ENCODE measurements at regions not wholly inside any gene's neighbourhood (a gene's known extent, or its start where the extent isn't known, plus 50 kb on each side); places are given as distances from the start of the nearest gene placed in this dataset.

GRCh38 chr6:99132026-99132635 lies 184.4 kb upstream of the FBXL4 start:
- no peak for TF ChIP-seq CTCF (conservative IDR thresholded peaks at IDR 0.05; ENCODE audit: low read depth)
- DNase-seq (ENCODE audit: low spot score): no peak
- POLR2A ChIA-PET (ENCODE audit: low non-redundant PET): no interaction called here
- H3K27ac ChIP-seq: no peak overlapping the region
- CTCF ChIA-PET: interaction anchor here (0.5 to 0.7 kb wide), 4 partner anchors 41 to 794 kb away, joined by 3 to 4 read pairs (median 3); no protein-coding TSS in a partner anchor

- CTCF ChIA-PET: interaction anchor here (0.6 to 0.7 kb wide), 3 partner anchors 315 to 793 kb away, joined by 3 to 4 read pairs (median 3); no protein-coding TSS in a partner anchor
- no peak for DNase-seq (ENCODE audit: low spot score)
- POLR2A ChIA-PET (ENCODE audit: low non-redundant PET): no interaction called here
- H3K27ac ChIP-seq: no peak overlapping the region
- TF ChIP-seq CTCF (conservative IDR thresholded peaks at IDR 0.05; ENCODE audit: low read depth): no peak
Measured at GRCh38 chr6:99130897-99131873, 183.4 kb upstream of the FBXL4 start.

- no peak for TF ChIP-seq CTCF (conservative IDR thresholded peaks at IDR 0.05; ENCODE audit: low read depth)
- no peak for DNase-seq (ENCODE audit: low spot score)
- H3K27ac ChIP-seq: no peak overlapping the region
- POLR2A ChIA-PET (ENCODE audit: low non-redundant PET): no interaction called here
- CTCF ChIA-PET: no interaction called here
Measured at GRCh38 chr6:99129835-99130234, 182.1 kb upstream of the FBXL4 start.

GRCh38 chr6:99121748-99122147 lies 174.0 kb upstream of the FBXL4 start:
- DNase-seq (ENCODE audit: low spot score): peak; percentile 13
- H3K27ac ChIP-seq: no peak overlapping the region
- POLR2A ChIA-PET (ENCODE audit: low non-redundant PET): no interaction called here
- TF ChIP-seq CTCF (conservative IDR thresholded peaks at IDR 0.05; ENCODE audit: low read depth): no peak
- CTCF ChIA-PET: no interaction called here

- TF ChIP-seq CTCF (conservative IDR thresholded peaks at IDR 0.05; ENCODE audit: low read depth): no peak
- DNase-seq (ENCODE audit: low spot score): no peak
Measured at GRCh38 chr6:99120641-99121040, 172.9 kb upstream of the FBXL4 start.

GRCh38 chr6:99119109-99120031 lies 171.6 kb upstream of the FBXL4 start:
- CTCF ChIA-PET: interaction anchor here (0.6 to 1.4 kb wide), 14 partner anchors 8 to 1508 kb away, joined by 3 to 8 read pairs (median 4); no protein-coding TSS in a partner anchor
- no peak overlapping the region for H3K27ac ChIP-seq
- POLR2A ChIA-PET (ENCODE audit: low non-redundant PET): no interaction called here
- TF ChIP-seq CTCF (conservative IDR thresholded peaks at IDR 0.05; ENCODE audit: low read depth): peak; percentile 46
- DNase-seq (ENCODE audit: low spot score): peak; percentile 26

More at GRCh38 chr6:99120641-99121040, 172.9 kb upstream of the FBXL4 start:
- H3K27ac ChIP-seq: no peak overlapping the region
- ChIA-PET CTCF (no interaction called here), POLR2A (ENCODE audit: low non-redundant PET) (no interaction called here)
